GM12892 (cell line): ENCODE measurements at regions not wholly inside any gene's neighbourhood (a gene's known extent, or its start where the extent isn't known, plus 50 kb on each side); places are given as distances from the start of the nearest gene placed in this dataset.

Source experiments
- POLR2A ChIP-seq: IDR thresholded peaks from 2 replicates; pipeline ENCODE4 v1.6.1; 2011; ENCODE audit warnings: low read depth, low read length, control low read depth
- TAF1 ChIP-seq: IDR thresholded peaks from 2 replicates; pipeline ENCODE4 v1.6.1; 2011; ENCODE audit warnings: low read depth, mild to moderate bottlenecking, control low read depth, low read length, borderline replicate concordance

- TF ChIP-seq POLR2A (no peak), TAF1 (no peak)
These were observed 299.1 kb upstream of the SLC14A2 start for GRCh38 chr18:45316127-45316526.
